WTC11 (cell line): ENCODE measurements at regions not wholly inside any gene's neighbourhood (a gene's known extent, or its start where the extent isn't known, plus 50 kb on each side); places are given as distances from the start of the nearest gene placed in this dataset.

Experiments
- CREB1 ChIP-seq: sonication (generic); formaldehyde crosslinking; IDR thresholded peaks from 2 replicates; pipeline ENCODE4 v1.8.0; 2023; ENCODE audit warnings: mild to moderate bottlenecking, missing genetic modification reagents
- CTCF ChIP-seq: fragments of 200-600 bp; IDR thresholded peaks from 2 replicates; pipeline ENCODE4 v1.8.0; 2022; ENCODE audit warnings: antibody characterized with exemption
- MXD4 ChIP-seq: fragments of 250-450 bp; sonication (Bioruptor Pico); IDR thresholded peaks from 2 replicates; pipeline ENCODE4 v1.8.0; 2021; ENCODE audit warnings: mild to moderate bottlenecking, moderate library complexity, borderline replicate concordance
- ZNF232 ChIP-seq: sonication (generic); formaldehyde crosslinking; IDR thresholded peaks from 2 replicates; pipeline ENCODE4 v1.8.0; 2022; ENCODE audit warnings: mild to moderate bottlenecking, missing genetic modification reagents
- ZNF263 ChIP-seq: sonication (generic); formaldehyde crosslinking; IDR thresholded peaks from 2 replicates; pipeline ENCODE4 v1.8.1; 2022; ENCODE audit warnings: low read depth, mild to moderate bottlenecking, moderate library complexity, missing genetic modification reagents
- TF ChIP-seq, protein P1 (sequence below): sonication (generic); formaldehyde crosslinking; IDR thresholded peaks from 2 replicates; pipeline ENCODE4 v1.8.1; 2023; ENCODE audit warnings: mild to moderate bottlenecking, moderate library complexity, missing genetic modification reagents

- TF ChIP-seq MXD4 (no peak), ZNF263 (no peak), CTCF (no peak), CREB1 (CRISPR knock-in tag) (no peak), ZNF232 (CRISPR knock-in tag) (no peak)
- TF ChIP-seq, protein P1, sequence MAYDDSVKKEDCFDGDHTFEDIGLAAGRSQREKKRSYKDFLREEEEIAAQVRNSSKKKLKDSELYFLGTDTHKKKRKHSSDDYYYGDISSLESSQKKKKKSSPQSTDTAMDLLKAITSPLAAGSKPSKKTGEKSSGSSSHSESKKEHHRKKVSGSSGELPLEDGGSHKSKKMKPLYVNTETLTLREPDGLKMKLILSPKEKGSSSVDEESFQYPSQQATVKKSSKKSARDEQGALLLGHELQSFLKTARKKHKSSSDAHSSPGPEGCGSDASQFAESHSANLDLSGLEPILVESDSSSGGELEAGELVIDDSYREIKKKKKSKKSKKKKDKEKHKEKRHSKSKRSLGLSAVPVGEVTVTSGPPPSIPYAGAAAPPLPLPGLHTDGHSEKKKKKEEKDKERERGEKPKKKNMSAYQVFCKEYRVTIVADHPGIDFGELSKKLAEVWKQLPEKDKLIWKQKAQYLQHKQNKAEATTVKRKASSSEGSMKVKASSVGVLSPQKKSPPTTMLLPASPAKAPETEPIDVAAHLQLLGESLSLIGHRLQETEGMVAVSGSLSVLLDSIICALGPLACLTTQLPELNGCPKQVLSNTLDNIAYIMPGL = no peak
Measured at GRCh38 chr5:114006582-114006981, 355.3 kb upstream of the KCNN2 start.
